ENCODE measurements at regions not wholly inside any gene's neighbourhood (a gene's known extent, or its start where the extent isn't known, plus 50 kb on each side); places are given as distances from the start of the nearest gene placed in this dataset.
"Not testable (repeated sequence)": the region's sequence is repeated elsewhere in the genome, so short reads cannot be mapped to it uniquely, and the experiment has no call there.

DNA sequence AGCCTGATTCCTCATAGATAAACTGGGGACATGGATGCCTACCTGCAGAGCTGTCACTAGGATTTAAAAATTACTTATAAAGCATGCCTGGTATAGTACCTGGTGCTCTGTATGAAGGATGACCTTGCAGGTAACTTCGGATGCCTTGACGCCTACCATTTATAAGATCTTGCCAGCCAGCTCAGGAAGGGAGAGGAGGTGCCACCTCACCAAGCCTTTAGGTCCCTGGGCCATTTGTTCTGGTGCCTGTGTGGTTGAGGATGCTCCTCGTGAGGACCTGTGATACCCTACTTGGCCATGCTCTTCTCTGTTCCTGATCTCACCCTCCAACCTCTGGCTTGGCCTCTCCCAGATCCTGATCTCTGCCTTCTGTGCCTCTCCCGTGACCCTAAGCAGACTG is 85.2 kb downstream of the FDX1 start:
- TF ChIP-seq, protein P1, sequence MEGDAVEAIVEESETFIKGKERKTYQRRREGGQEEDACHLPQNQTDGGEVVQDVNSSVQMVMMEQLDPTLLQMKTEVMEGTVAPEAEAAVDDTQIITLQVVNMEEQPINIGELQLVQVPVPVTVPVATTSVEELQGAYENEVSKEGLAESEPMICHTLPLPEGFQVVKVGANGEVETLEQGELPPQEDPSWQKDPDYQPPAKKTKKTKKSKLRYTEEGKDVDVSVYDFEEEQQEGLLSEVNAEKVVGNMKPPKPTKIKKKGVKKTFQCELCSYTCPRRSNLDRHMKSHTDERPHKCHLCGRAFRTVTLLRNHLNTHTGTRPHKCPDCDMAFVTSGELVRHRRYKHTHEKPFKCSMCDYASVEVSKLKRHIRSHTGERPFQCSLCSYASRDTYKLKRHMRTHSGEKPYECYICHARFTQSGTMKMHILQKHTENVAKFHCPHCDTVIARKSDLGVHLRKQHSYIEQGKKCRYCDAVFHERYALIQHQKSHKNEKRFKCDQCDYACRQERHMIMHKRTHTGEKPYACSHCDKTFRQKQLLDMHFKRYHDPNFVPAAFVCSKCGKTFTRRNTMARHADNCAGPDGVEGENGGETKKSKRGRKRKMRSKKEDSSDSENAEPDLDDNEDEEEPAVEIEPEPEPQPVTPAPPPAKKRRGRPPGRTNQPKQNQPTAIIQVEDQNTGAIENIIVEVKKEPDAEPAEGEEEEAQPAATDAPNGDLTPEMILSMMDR (IDR thresholded peaks at IDR 0.05): no peak
- intact Hi-C loops (cut with DNase I): no loop called here
- no peaks in the 10 kb centered on the region for H3K36me3 ChIP-seq
- H3K4me3 ChIP-seq: no peak overlapping the region
- DNase-seq: no peak
- no peaks in the 10 kb centered on the region for H3K27me3 ChIP-seq (ENCODE audit: low read depth)
- H3K4me1 ChIP-seq: no peaks in the 10 kb centered on the region
- H3K9me3 ChIP-seq: no peaks in the 10 kb centered on the region
- no peak overlapping the region for H3K27ac ChIP-seq
- ATAC-seq: no peak

DNA sequence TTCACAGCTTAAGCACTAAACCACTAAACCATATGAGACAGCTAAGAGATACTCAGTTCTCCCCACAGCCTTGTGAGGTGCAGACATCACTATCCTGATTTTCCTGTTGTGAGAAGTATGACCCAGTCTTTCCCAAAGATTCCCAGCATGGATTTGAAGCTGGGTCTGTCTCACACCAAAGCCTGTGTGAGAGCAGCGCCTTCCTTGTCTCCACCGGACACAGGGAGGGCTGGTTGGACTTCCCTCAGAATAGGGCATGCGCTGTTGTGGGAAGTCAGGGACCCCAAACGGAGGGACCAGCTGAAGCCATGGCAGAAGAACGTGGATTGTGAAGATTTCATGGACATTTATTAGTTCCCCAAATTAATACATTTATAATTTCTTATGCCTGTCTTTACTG is 87.6 kb downstream of the FDX1 start:
- DNase-seq; ATAC-seq; intact Hi-C loops (cut with DNase I); H3K27ac ChIP-seq; H3K36me3 ChIP-seq; H3K9me3 ChIP-seq; H3K27me3 ChIP-seq (ENCODE audit: low read depth); H3K4me1 ChIP-seq; H3K4me3 ChIP-seq: not testable (repeated sequence)

DNA sequence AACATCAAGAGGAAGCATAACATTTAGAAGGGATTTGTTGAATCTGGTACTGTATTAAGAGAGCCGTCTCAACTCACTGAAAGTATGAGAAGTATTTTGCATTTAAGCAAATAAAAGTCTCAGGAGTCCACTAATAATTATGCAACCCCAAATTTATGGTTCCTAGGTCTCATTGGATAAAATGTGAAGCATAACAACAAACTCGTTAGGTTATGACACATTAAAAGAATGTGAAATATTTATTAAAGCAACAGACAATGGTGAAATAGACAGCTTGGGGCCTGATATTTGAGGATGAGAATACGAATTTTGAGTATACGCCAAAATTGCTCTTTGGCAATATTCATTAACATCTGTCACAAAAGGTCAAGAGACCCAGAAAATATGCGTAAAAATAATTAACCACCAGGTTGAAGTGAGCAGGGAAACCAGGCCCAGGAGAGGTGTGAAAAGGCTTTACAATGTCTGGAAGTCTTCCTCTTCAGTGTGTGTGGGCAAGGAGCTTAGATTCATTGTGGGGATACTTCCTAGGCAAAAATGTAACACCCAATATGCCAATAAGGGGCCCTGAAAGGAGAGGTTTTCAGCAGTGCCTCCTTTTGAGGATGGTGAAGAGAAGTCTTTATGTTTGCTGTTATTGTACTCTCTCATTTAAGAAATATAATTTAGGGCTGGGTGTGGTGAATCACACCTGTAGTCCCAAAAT is 89.2 kb downstream of the FDX1 start:
- Histone ChIP-seq H3K36me3 (no peaks in the 10 kb centered on the region), H3K27me3 (ENCODE audit: low read depth) (no peaks in the 10 kb centered on the region), H3K4me3 (no peak overlapping the region), H3K27ac (no peak overlapping the region), H3K4me1 (no peaks in the 10 kb centered on the region), H3K9me3 (no peaks in the 10 kb centered on the region)
- ATAC-seq (no peak), DNase-seq (no peak)
- intact Hi-C loops (cut with DNase I): no loop called here
- TF ChIP-seq, protein P1 (IDR thresholded peaks at IDR 0.05): no peak

DNA sequence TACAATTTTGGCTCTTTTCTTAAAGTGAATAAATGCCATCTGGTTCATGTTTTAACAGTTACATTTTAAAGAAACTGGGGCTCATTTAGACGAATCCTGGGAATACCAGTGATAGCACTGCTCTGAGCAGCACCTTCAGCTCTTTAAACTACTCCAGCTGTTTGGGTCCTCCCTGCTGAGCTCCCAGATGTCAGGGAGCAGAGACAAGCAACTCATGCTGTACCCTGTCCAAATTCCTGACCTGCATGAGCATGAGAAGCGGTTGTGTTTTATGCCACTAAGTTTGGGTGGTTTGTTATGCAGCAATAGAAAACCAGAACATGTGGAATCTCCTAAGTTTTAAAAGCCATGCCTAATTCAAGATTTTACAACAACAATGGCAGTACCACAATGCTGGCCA is 90.0 kb downstream of the FDX1 start:
- H3K9me3 ChIP-seq: no peaks in the 10 kb centered on the region
- no peak for ATAC-seq
- no peak overlapping the region for H3K4me3 ChIP-seq
- TF ChIP-seq, protein P1 (IDR thresholded peaks at IDR 0.05): no peak
- no peak overlapping the region for H3K27ac ChIP-seq
- no peaks in the 10 kb centered on the region for H3K36me3 ChIP-seq
- no peak for DNase-seq
- intact Hi-C loops (cut with DNase I): no loop called here
- no peaks in the 10 kb centered on the region for H3K4me1 ChIP-seq
- H3K27me3 ChIP-seq (ENCODE audit: low read depth): no peaks in the 10 kb centered on the region

DNA sequence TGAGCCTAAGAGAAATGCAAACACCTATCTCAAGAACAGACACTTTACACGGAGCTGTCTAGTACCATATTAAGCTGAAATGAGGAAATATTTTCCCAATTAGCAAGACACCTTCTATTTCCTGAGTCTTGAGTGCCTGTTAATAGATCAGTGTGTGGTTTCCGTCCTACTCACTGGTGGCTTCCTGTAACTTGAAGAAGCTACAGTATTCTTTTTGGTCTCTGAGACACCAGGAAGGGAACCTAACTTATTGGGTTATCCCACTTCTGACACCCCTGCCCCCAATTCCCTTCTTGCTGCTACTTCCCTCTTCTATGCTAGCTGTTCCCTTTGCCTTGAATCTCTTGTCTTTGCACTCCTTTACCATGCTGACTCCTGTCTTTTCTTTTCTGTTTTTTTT is 92.7 kb downstream of the FDX1 start:
- ATAC-seq: peak in 1 of 2 donors; percentile 10
- TF ChIP-seq, protein P1 (IDR thresholded peaks at IDR 0.05): no peak
- Histone ChIP-seq H3K9me3 (no peaks in the 10 kb centered on the region), H3K27ac (no peak overlapping the region), H3K4me3 (no peak overlapping the region), H3K36me3 (no peaks in the 10 kb centered on the region), H3K4me1 (peaks cover 7% of the 10 kb centered on the region), H3K27me3 (ENCODE audit: low read depth) (no peaks in the 10 kb centered on the region)
- no peak for DNase-seq
- intact Hi-C loops (cut with DNase I): no loop called here

DNA sequence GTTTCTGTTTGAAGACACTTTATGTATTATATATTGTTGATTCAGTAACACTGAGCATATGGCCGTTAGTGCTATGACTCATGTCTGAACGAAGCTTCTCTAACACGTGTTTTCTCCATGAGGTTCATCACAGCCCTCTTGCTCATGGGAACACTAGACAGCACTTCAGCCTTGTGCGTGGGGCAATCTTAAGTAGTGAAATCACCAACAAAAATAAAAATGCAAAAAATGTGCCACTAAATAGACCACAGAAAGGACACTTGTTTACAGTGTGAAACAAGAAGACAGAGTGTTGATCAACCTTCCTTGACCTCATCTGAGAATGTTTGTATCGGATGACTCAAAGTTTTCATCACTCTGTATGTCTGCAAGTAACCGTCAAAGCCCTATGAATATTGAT is 94.5 kb downstream of the FDX1 start:
- H3K4me3 ChIP-seq: no peak overlapping the region
- ATAC-seq (no peak), DNase-seq (no peak)
- peaks cover 7% of the 10 kb centered on the region for H3K4me1 ChIP-seq
- H3K9me3 ChIP-seq: no peaks in the 10 kb centered on the region
- H3K27me3 ChIP-seq (ENCODE audit: low read depth): no peaks in the 10 kb centered on the region
- H3K36me3 ChIP-seq: no peaks in the 10 kb centered on the region
- no peak overlapping the region for H3K27ac ChIP-seq
- intact Hi-C loops (cut with DNase I): no loop called here
- TF ChIP-seq, protein P1 (IDR thresholded peaks at IDR 0.05): no peak
